IPS-18c (cell line): ENCODE measurements at regions not wholly inside any gene's neighbourhood (a gene's known extent, or its start where the extent isn't known, plus 50 kb on each side); places are given as distances from the start of the nearest gene placed in this dataset.

ENCODE experiments used
- H3K4me3 ChIP-seq: 2 replicates; pipeline ENCODE4 v1.7.0; 2013; ENCODE audit warnings: low read depth, mild to moderate bottlenecking, low read length, moderate library complexity; ENCODE audit not compliant: insufficient read depth
- H3K9me3 ChIP-seq: one replicate; pipeline ENCODE4 v1.6.1; 2013; ENCODE audit warnings: mild to moderate bottlenecking, low read length, moderate library complexity; ENCODE audit not compliant: control insufficient read depth, insufficient read depth

DNA sequence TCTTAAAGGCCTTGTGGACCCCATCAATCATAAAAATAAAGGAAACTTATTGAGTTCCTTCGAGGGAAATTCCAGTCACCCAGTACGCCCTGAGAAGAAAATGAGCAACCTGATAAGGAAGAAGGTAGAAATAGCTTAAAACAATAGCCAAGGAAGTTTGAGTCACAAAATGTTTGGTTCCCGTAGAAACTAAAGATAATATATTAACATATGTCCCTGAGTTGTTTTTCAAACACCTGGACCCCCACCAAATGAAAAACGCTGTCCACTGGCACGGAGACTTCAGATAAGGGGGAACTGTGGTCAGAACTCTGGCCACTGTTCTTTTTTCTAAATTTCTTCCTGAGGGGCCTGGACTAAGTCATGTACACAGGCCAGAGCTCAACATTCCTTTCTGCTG, 669.1 kb downstream of the ADCYAP1 start:
- no peaks in the 10 kb centered on the region for H3K9me3 ChIP-seq
- H3K4me3 ChIP-seq: no peak overlapping the region

- Histone ChIP-seq H3K4me3 (no peak overlapping the region), H3K9me3 (no peaks in the 10 kb centered on the region)
Observed at GRCh38 chr18:1575084-1575483, 670.4 kb downstream of the ADCYAP1 start.

GRCh38 chr18:1578505-1578904, 673.8 kb downstream of the ADCYAP1 start:
- no peaks in the 10 kb centered on the region for H3K9me3 ChIP-seq
- H3K4me3 ChIP-seq: no peak overlapping the region

GRCh38 chr18:1581581-1581980, 676.9 kb downstream of the ADCYAP1 start:
- Histone ChIP-seq H3K4me3 (no peak overlapping the region), H3K9me3 (no peaks in the 10 kb centered on the region)

DNA sequence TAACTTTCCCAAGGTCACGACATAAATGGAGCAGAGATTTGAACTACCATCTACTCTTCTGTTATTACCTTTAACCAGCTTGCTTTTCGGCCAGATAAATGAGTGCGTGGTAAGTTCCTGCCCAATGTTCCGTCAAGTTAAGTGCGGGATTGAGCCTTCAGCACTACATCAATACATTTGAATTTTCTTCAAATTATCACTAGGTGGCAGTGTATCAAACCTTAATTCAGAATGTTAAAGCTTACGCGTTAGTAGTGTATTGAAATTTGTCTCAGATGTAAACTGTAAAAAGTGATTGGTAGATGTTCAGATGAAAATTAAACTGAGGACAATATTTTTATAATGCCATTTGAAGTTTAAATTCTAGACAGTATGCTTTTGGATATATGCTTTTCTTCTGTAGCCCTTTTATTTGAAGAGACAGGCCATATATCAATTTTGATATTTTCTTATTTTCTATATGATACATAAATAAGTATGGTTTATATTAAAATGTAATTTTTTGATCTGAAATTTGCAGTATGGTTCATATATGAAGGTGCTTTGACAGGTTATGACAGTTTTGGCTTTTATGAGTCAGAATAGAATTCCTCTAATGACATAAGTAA, 681.3 kb downstream of the ADCYAP1 start:
- no peaks in the 10 kb centered on the region for H3K9me3 ChIP-seq

GRCh38 chr18:1593091-1593490, 688.4 kb downstream of the ADCYAP1 start:
- no peak overlapping the region for H3K4me3 ChIP-seq
- H3K9me3 ChIP-seq: no peaks in the 10 kb centered on the region

More for the DNA sequence above, 681.3 kb downstream of the ADCYAP1 start:
- no peak overlapping the region for H3K4me3 ChIP-seq

DNA sequence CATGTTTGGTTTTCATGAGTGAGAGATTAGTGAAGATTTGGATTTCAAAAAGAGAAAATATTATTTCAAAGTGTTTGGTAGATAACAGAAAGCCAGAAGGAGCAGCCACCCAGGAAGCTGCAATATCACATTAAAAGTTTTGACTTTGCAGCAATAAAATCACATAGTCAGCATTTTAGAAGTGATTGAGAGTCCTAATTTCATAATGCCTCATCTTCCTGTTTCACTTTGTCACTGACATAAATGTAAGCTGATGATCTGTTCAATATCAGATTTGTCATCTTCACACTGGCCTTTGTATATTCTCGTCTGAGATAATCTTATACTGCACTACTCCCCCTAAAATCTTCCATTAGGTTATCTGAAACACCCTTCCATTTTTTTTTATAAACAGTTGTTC, 690.5 kb downstream of the ADCYAP1 start:
- Histone ChIP-seq H3K9me3 (no peaks in the 10 kb centered on the region), H3K4me3 (no peak overlapping the region)

GRCh38 chr18:1599196-1599595, 694.5 kb downstream of the ADCYAP1 start:
- no peaks in the 10 kb centered on the region for H3K9me3 ChIP-seq
- H3K4me3 ChIP-seq: no peak overlapping the region

DNA sequence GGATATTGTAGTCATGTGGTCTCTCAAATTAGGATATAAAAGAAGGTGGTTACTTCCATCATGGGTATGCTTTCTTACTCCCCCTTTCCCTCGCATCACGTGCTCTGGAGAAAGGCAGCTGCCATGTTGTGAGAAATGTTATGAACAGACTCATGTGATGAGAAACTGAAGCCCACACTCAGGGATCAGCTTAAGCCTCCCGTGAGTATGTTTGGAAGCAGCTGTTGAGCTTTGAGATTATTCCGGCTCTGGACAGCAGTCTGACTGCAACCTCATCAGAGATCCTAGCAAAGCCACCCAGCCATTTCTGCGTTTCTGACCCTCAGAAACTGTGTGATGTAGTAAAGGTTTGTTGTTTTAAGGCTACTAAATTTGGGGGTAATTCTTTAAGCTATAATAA, 700.1 kb downstream of the ADCYAP1 start:
- no peak overlapping the region for H3K4me3 ChIP-seq
- H3K9me3 ChIP-seq: no peaks in the 10 kb centered on the region

- Histone ChIP-seq H3K9me3 (no peaks in the 10 kb centered on the region), H3K4me3 (no peak overlapping the region)
Observed at GRCh38 chr18:1618364-1618763, 713.7 kb downstream of the ADCYAP1 start.

- H3K4me3 ChIP-seq: no peak overlapping the region
Observed at GRCh38 chr18:1619507-1619906, 714.8 kb downstream of the ADCYAP1 start.

GRCh38 chr18:1624612-1625011, 719.9 kb downstream of the ADCYAP1 start:
- H3K4me3 ChIP-seq: no peak overlapping the region
- no peaks in the 10 kb centered on the region for H3K9me3 ChIP-seq

More at GRCh38 chr18:1619507-1619906, 714.8 kb downstream of the ADCYAP1 start:
- no peaks in the 10 kb centered on the region for H3K9me3 ChIP-seq

DNA sequence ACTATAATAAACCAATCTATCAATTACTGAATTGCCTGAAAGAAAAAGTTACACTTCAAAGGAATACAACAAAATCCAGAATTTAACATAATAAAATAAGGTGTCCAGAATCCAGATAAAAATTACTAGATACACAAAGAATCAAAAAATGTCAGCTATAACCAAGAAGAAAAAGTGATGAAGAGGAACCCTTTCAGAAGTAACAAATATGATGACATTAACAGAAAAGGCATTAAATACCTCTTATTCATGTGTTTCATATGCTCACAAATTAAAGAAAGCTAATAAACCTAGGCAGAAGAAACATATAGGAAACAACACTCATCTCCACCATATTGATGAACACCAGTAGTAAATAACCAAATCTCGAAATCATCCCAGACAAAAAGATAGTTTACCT, 722.8 kb downstream of the ADCYAP1 start:
- H3K4me3 ChIP-seq: no peak overlapping the region
- H3K9me3 ChIP-seq: no peaks in the 10 kb centered on the region

DNA sequence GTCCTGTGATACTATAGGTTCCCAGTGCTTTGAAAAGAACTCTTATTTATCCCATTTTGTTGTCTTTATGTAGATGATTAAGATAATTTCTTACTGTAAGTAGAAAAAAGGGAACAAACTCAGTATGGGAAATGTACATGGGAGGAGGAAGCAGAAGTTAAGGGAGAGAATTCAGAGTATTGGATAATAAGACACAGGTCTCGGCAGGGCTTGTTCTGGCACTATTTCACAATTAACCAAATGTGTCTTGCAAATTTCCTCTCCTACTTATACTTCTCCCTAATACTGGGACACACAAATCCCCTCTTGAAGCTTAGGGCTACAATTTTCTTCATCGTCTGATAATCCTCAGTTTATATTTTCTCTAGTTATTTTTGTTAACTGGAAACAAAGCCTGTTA, 744.0 kb downstream of the ADCYAP1 start:
- H3K4me3 ChIP-seq: no peak overlapping the region
- no peaks in the 10 kb centered on the region for H3K9me3 ChIP-seq

DNA sequence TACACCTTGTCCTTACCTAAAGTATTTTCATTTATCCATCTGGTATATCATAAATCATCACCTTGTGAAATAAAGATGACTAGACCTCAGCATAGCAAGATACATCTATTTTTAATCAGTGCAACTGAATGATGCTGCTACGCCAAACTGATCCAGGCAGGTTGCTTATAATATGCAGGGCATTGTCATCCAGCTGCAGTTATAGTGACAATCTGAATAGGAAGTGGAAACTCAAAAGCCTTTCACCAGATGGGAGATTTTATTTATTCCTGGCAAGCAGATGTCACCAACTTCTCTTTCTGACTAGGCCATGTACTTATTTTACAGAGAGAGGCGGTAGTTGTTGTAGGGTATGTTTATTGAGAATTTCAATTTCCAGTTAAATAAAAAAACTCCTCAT, 747.3 kb downstream of the ADCYAP1 start:
- Histone ChIP-seq H3K9me3 (no peaks in the 10 kb centered on the region), H3K4me3 (no peak overlapping the region)

DNA sequence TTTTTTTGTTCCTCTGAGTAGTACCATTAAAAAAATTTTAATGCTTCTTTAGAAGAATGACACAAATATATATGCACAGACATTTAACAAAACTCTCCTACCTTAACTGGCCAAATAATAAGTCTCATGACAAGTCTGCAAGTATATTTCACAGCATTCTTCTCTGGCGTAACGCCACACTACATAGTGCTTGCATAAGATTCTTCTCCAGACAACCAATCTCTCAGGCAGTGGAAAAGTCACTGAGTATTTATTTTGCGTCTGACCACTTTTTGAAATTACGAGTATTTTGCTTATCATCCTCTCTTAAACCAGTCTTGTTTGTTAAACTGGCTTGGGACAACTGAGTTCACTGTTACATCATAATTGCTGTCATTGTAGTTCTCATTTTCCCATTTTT, 749.2 kb downstream of the ADCYAP1 start:
- Histone ChIP-seq H3K9me3 (no peaks in the 10 kb centered on the region), H3K4me3 (no peak overlapping the region)

DNA sequence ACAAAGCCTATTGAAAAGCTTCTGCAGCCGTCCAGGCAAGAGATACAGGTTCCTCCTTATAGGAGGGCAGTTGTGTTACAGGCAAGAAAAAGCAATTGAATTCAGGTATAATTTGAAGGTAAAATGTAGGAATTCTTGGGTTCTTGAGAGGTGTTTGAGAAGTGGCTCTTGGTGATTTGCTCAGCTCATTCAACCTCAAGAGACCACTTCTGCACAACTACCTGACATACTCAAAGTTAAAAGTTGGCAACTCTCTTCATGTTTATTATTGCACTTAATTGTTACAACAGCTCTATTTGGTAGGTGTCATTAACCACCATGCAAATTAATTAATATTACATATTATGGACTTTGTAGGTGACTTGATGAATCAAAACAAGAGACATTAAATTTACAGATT, 753.2 kb downstream of the ADCYAP1 start:
- H3K4me3 ChIP-seq: no peak overlapping the region
- no peaks in the 10 kb centered on the region for H3K9me3 ChIP-seq

DNA sequence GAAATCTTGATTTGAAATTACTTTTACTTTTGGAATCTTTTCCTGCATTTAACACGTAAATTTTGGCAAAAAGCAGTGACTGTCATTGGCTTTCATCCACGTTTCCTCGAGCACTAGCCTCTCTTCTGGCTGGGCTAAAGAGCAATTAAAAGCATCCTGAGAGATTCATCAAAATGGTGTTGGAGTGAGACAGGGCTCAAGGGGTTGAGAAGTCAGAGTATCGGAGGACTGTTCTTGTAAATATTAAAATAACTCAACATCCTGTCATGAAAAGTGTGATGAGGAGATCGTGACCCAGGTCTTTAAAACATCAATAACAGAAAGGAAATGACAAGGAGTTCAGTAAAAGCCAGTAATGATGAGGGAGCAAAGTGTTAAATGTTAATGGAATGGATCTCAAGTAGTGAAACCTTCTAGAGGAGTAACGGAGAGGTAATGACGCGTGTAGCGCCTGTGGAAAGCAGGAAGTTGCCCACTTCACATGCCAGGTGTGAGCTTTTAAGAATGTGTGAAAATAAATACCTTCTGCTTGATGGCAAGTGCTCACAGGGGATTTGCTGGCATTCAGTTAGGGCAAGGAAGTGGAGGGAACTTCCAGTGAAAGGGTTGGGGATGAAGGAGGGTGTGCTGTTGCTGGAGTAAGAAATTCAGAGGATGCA, 754.4 kb downstream of the ADCYAP1 start:
- Histone ChIP-seq H3K9me3 (no peaks in the 10 kb centered on the region), H3K4me3 (no peak overlapping the region)
